ENCODE measurements at regions not wholly inside any gene's neighbourhood (a gene's known extent, or its start where the extent isn't known, plus 50 kb on each side); places are given as distances from the start of the nearest gene placed in this dataset.
"Not testable (repeated sequence)": the region's sequence is repeated elsewhere in the genome, so short reads cannot be mapped to it uniquely, and the experiment has no call there.

DNA sequence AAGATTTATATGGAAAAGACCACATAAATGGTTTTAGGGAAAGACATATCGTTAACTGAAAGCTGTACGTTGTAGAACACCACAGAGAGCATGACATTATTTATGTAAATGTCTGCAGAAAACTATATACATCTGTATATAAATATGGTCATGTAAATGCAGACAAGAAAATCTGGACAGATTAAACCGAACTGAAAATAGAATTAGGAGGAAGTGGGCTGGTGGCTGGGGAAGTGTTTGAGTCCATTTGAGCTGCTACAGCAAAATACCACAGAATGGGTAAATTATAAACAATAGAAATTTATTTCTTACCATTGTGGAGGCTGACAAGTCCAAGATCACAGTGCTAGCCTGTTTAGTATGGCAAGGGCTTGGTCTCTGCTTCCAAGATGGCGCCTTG, 56.3 kb upstream of the USP6NL start:
- DNase-seq (ENCODE audit: low spot score) = no peak

DNA sequence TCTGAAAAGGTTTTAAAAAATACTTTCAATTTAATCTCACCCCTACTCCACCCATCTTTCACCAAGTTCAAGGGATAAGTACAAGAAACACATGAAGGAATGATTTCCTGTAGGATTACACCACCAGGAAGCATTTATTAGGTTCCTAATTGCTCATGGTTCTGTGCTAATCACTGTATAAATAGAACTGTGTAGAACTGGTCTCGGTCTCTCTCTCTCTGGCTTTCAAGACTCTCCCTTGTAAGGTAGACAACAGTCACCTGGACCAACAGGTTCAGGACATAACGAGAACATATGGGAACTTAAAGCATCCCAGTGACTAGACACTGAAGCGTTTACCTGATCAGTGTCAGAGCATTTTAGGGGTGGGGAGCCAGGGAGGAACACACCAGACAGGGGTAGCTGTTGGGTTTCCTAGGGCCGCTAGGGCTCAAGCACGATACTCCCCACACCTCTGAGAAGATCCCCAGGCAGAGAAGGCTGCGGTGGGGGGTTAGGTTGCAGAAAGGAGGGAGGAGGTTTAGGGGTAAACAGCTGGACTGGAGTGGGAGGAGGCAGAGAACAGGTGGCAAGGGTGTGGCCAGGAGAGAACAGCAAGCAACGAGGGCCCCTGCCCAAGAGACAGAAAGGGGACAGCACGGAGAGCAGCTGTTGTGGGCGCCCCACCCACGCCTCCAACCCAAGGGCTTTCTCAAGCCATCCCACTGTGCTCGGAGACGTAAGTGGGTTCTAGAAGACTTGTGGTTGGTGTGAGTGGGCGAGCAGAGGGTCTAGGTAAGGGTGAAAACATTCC, 52.5 kb upstream of the USP6NL start:
- no peak for DNase-seq (ENCODE audit: low spot score)

DNA sequence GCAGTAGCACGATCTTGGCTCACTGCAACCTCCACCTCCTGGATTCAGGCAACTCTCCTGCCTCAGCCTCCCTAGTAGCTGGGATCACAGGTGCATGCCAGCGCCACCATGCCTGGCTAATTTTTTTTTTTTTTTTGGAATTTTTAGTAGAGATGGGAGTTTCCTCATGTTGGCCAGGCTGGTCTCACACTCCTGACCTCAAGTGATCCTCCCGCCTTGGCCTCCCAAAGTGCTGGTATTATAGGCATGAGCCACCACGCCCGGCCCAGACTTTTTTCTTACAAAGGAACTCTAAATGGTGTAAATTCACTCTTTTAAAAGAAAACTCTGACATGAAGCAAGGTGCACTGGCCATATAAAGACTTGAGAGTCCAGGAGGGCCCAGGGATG, 51.7 kb upstream of the USP6NL start:
- DNase-seq (ENCODE audit: low spot score) = not testable (repeated sequence)

DNA sequence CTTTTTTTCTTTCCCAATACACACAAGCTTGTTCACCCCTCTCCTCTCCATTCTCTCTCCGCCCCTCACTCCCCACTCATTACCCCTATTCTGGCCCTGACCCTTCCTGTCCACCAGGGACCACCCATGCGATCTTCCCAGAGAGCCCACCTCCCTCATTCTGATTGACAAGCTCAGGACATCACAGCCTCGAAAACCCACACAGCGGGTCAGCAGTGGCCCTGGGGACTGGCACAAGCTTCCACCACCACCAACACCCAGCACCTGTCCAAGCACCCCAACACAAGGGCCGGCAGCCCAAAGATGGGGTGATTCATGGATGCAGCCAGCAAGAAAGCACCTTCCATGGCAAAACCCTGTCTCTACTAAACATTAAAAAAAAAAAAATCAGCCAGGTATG, 50.0 kb upstream of the USP6NL start:
- DNase-seq (ENCODE audit: low spot score) = no peak
